Ishikawa (cell line): ENCODE measurements at regions not wholly inside any gene's neighbourhood (a gene's known extent, or its start where the extent isn't known, plus 50 kb on each side); places are given as distances from the start of the nearest gene placed in this dataset.

Source experiments
- CREB1 ChIP-seq: IDR thresholded peaks from 2 replicates; pipeline ENCODE4 v1.6.1; 2012; ENCODE audit warnings: low read depth
- EP300 ChIP-seq: IDR thresholded peaks from 2 replicates; pipeline ENCODE4 v1.6.1; 2012; ENCODE audit warnings: borderline replicate concordance
- FOXM1 ChIP-seq: IDR thresholded peaks from 2 replicates; pipeline ENCODE4 v1.6.1; 2012; ENCODE audit warnings: low read depth, borderline replicate concordance
- RAD21 ChIP-seq: IDR thresholded peaks from 2 replicates; pipeline ENCODE4 v1.6.1; 2012; ENCODE audit warnings: low read depth
- TAF1 ChIP-seq: IDR thresholded peaks from 2 replicates; pipeline ENCODE4 v1.6.1; 2012; ENCODE audit warnings: low read depth, mild to moderate bottlenecking
- TF ChIP-seq, protein P1 (sequence below): IDR thresholded peaks from 2 replicates; pipeline ENCODE4 v1.6.1; 2012; ENCODE audit warnings: low read depth, mild to moderate bottlenecking
- TF ChIP-seq, protein P2 (sequence below): IDR thresholded peaks from 2 replicates; pipeline ENCODE4 v1.6.1; 2012

- TF ChIP-seq, protein P1, sequence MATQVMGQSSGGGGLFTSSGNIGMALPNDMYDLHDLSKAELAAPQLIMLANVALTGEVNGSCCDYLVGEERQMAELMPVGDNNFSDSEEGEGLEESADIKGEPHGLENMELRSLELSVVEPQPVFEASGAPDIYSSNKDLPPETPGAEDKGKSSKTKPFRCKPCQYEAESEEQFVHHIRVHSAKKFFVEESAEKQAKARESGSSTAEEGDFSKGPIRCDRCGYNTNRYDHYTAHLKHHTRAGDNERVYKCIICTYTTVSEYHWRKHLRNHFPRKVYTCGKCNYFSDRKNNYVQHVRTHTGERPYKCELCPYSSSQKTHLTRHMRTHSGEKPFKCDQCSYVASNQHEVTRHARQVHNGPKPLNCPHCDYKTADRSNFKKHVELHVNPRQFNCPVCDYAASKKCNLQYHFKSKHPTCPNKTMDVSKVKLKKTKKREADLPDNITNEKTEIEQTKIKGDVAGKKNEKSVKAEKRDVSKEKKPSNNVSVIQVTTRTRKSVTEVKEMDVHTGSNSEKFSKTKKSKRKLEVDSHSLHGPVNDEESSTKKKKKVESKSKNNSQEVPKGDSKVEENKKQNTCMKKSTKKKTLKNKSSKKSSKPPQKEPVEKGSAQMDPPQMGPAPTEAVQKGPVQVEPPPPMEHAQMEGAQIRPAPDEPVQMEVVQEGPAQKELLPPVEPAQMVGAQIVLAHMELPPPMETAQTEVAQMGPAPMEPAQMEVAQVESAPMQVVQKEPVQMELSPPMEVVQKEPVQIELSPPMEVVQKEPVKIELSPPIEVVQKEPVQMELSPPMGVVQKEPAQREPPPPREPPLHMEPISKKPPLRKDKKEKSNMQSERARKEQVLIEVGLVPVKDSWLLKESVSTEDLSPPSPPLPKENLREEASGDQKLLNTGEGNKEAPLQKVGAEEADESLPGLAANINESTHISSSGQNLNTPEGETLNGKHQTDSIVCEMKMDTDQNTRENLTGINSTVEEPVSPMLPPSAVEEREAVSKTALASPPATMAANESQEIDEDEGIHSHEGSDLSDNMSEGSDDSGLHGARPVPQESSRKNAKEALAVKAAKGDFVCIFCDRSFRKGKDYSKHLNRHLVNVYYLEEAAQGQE: no peak
- TF ChIP-seq TAF1 (no peak), EP300 (no peak), RAD21 (no peak), CREB1 (no peak), FOXM1 (no peak)
- TF ChIP-seq, protein P2, sequence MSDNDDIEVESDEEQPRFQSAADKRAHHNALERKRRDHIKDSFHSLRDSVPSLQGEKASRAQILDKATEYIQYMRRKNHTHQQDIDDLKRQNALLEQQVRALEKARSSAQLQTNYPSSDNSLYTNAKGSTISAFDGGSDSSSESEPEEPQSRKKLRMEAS: no peak
Measured at GRCh38 chr12:5308216-5308615, 123.7 kb upstream of the NTF3 start.
